H1 (cell line): ENCODE measurements at regions not wholly inside any gene's neighbourhood (a gene's known extent, or its start where the extent isn't known, plus 50 kb on each side); places are given as distances from the start of the nearest gene placed in this dataset.

Experiments used
- MAX ChIP-seq: IDR thresholded peaks from 2 replicates; pipeline ENCODE4 v1.6.1; 2012; ENCODE audit warnings: inconsistent platforms
- RBBP5 ChIP-seq: IDR thresholded peaks from 2 replicates; pipeline ENCODE4 v1.7.1; 2012; ENCODE audit warnings: low read depth, mild to moderate bottlenecking, inconsistent platforms, low read length, moderate library complexity, borderline replicate concordance
- ZNF274 ChIP-seq: IDR thresholded peaks from 2 replicates; pipeline ENCODE4 v1.7.0; 2012; ENCODE audit warnings: low read length, borderline replicate concordance; ENCODE audit errors: extremely low read depth

GRCh38 chr9:88237991-88238571 is 99.8 kb upstream of the SPATA31C2 start (continued):
- TF ChIP-seq ZNF274 (no peak), RBBP5 (no peak), MAX (no peak)
- TF ChIP-seq, all 59 proteins: peak for 0
